K562 (cell line): ENCODE measurements at regions not wholly inside any gene's neighbourhood (a gene's known extent, or its start where the extent isn't known, plus 50 kb on each side); places are given as distances from the start of the nearest gene placed in this dataset.

Experiments
- ATAC-seq: fragments of 200-7000 bp; cut with Tn5 transposase; 3 replicates; pipeline ENCODE4 v1.9.1; 2020; ENCODE audit warnings: moderate library complexity
- BruUV-seq: library from RNA; stranded (reverse); fragments of 400-500 nt; replicated peaks from 2 replicates; lab custom pipeline; 2021; lab: Mats Ljungman, UMichigan
- CTCF ChIA-PET: fragments of 300-600 bp; formaldehyde crosslinking; extraction: SDS; loops from one replicate; lab custom pipeline; 2021; ENCODE audit warnings: low intra/inter-chr PET ratio; lab: Yijun Ruan, JAX
- POLR2A ChIA-PET: fragments of 300-600, 350-650 bp; sonication (Branson Sonifier 250); formaldehyde crosslinking; extraction: SDS; loops from one replicate; lab custom pipeline; 2021; ENCODE audit warnings: antibody characterized with exemption, inconsistent platforms; lab: Yijun Ruan, JAX
- DNase-seq, 4 experiments: peaks; one replicate each; pipeline versions ENCODE4 v3.0.0 to v3.0.0-alpha.2; 2011 to 2018; ENCODE audit warnings: low spot score in 3 of 4, mixed read lengths in 3 of 4; ENCODE audit errors: extremely low read depth in 1 of 4
- FAIRE-seq: peaks from 2 replicates; lab custom pipeline; 2011; peaks lifted over from hg19 to GRCh38; lab: Jason Lieb, UNC
- H2AFZ ChIP-seq: 2 replicates; pipeline ENCODE4 v1.6.0; 2011; ENCODE audit warnings: low read depth, low read length, control low read depth, inconsistent platforms
- H3K27ac ChIP-seq: fragments of 200-600 bp; 3 replicates; pipeline ENCODE4 v1.8.0; 2011; ENCODE audit warnings: low read depth, mild to moderate bottlenecking, control low read depth, inconsistent platforms, low read length, moderate library complexity, mixed read lengths; ENCODE audit errors: extremely low read depth
- H3K27me3 ChIP-seq, 2 experiments: fragments of 300-600 bp in 1 of 2; 2 replicates in 1 of 2; 3 replicates in 1 of 2; pipeline versions ENCODE4 v1.6.0 to v1.8.0; 2011; ENCODE audit warnings: inconsistent platforms in 2 of 2, low read length in 2 of 2, mild to moderate bottlenecking in 1 of 2, mixed read lengths in 1 of 2, moderate library complexity in 1 of 2; ENCODE audit not compliant: control insufficient read depth in 2 of 2, insufficient read depth in 2 of 2
- H3K36me3 ChIP-seq: fragments of 300-600 bp; 3 replicates; pipeline ENCODE4 v1.8.0; 2011; ENCODE audit warnings: mild to moderate bottlenecking, low read length, inconsistent platforms; ENCODE audit not compliant: control insufficient read depth, insufficient read depth
- H3K4me1 ChIP-seq, 2 experiments: fragments of 200-600 bp in 1 of 2; replicated peaks in 1 of 2; 2 replicates in 1 of 2; 3 replicates in 1 of 2; pipeline versions ENCODE4 v1.5.1 to v1.8.0; 2011; ENCODE audit warnings: inconsistent platforms in 2 of 2, low read length in 2 of 2, mild to moderate bottlenecking in 1 of 2, mixed read lengths in 1 of 2, moderate library complexity in 1 of 2; ENCODE audit not compliant: control insufficient read depth in 2 of 2, insufficient read depth in 2 of 2
- H3K4me2 ChIP-seq: 2 replicates; pipeline ENCODE4 v1.6.1; 2011; ENCODE audit warnings: low read length, control low read depth, inconsistent platforms, mixed read lengths; ENCODE audit not compliant: insufficient read depth
- H3K4me3 ChIP-seq: fragments of 200-600 bp; sonication (generic), shearing (Covaris generic); 2 replicates; pipeline ENCODE4 v1.5.1; 2016; ENCODE audit warnings: control low read depth, inconsistent platforms
- H3K79me2 ChIP-seq: fragments of 200-600 bp; 3 replicates; pipeline ENCODE4 v1.8.0; 2011; ENCODE audit warnings: low read length, inconsistent platforms; ENCODE audit not compliant: control insufficient read depth, insufficient read depth
- H3K9ac ChIP-seq, 2 experiments: 2 replicates each; pipeline versions ENCODE4 v1.6.0 to v1.6.1; 2011; ENCODE audit warnings: low read depth in 2 of 2, low read length in 2 of 2, control low read depth in 1 of 2, inconsistent platforms in 1 of 2, mild to moderate bottlenecking in 1 of 2, mixed read lengths in 1 of 2; ENCODE audit not compliant: insufficient read depth in 1 of 2
- H3K9me1 ChIP-seq: one replicate; pipeline ENCODE4 v1.6.0; 2011; ENCODE audit warnings: inconsistent platforms, mild to moderate bottlenecking, low read length, moderate library complexity; ENCODE audit not compliant: control insufficient read depth, insufficient read depth
- H3K9me3 ChIP-seq: replicated peaks from 2 replicates; pipeline ENCODE4 v1.5.1; 2011; ENCODE audit warnings: low read depth, low read length, inconsistent platforms; ENCODE audit not compliant: control insufficient read depth, insufficient read depth
- H4K20me1 ChIP-seq: replicated peaks from 2 replicates; pipeline ENCODE4 v1.6.1; 2011; ENCODE audit warnings: low read length, inconsistent platforms, mixed read lengths; ENCODE audit not compliant: control insufficient read depth, insufficient read depth
- AFF1 ChIP-seq, 2 experiments: fragments of 450-650 bp; IDR thresholded peaks; 2 replicates each; pipeline ENCODE4 v1.6.1; 2018; ENCODE audit warnings: mild to moderate bottlenecking in 2 of 2, low read depth in 1 of 2; ENCODE audit not compliant: partially characterized antibody in 2 of 2
- ESRRB ChIP-seq: fragments of 250-450 bp; sonication (Bioruptor Pico); IDR thresholded peaks from 2 replicates; pipeline ENCODE4 v1.5.0; 2020; ENCODE audit warnings: mild to moderate bottlenecking, moderate library complexity, borderline replicate concordance
- FIP1L1 ChIP-seq: fragments of 200-400 bp; formaldehyde crosslinking; IDR thresholded peaks from 2 replicates; pipeline ENCODE4 v1.6.1; 2018; ENCODE audit warnings: mild to moderate bottlenecking, low read depth, low read length; ENCODE audit not compliant: poor library complexity, severe bottlenecking
- MYC ChIP-seq, 2 experiments: fragments of 250-450 bp in 1 of 2; sonication (Bioruptor Pico) in 1 of 2; IDR thresholded peaks; 2 replicates each; pipeline versions ENCODE4 v1.5.1 to v1.6.1; 2012 to 2021; ENCODE audit warnings: low read depth in 2 of 2, borderline replicate concordance in 1 of 2, improper control_type of control experiment in 1 of 2, low read length in 1 of 2, mild to moderate bottlenecking in 1 of 2, moderate library complexity in 1 of 2
- NFIC ChIP-seq: fragments of 450-650 bp; IDR thresholded peaks from 2 replicates; pipeline ENCODE4 v1.6.1; 2017; ENCODE audit warnings: mild to moderate bottlenecking, inconsistent platforms
- POLR2H ChIP-seq: IDR thresholded peaks from 2 replicates; pipeline ENCODE4 v1.6.1; 2016; ENCODE audit warnings: missing genetic modification characterization, low read depth, mild to moderate bottlenecking, control low read depth, missing compliant biosample characterization, moderate library complexity
- ZNF766 ChIP-seq: fragments of 200-800 bp; sonication (Bioruptor generic); conservative IDR thresholded peaks from 2 replicates; pipeline ENCODE4 v1.6.1; 2016; ENCODE audit warnings: missing genetic modification characterization, missing compliant biosample characterization
- WGBS: fragments of 100-300 bp; shearing (Covaris generic); methylation state at CpG from one replicate; pipeline ENCODE4 v1.1.6; 2016; ENCODE audit warnings: low coverage, mixed read lengths; ENCODE audit not compliant: insufficient coverage; ENCODE audit errors: missing lambda C conversion rate; 5-methylcytosine and 5-hydroxymethylcytosine counted together
- in situ Hi-C: fragments of 300-500 bp; cut with MboI; formaldehyde crosslinking; loops from 4 replicates; pipeline ENCODE4 v1.15.0; 2018; ENCODE audit warnings: inconsistent platforms, mixed read lengths
- intact Hi-C: fragments of 100-400 bp; cut with micrococcal nuclease; formaldehyde crosslinking; loops from 2 replicates; pipeline ENCODE4 v1.14.2; 2022
- TF ChIP-seq, protein P1 (sequence below): fragments of 450-650 bp; formaldehyde crosslinking; IDR thresholded peaks from 2 replicates; pipeline ENCODE4 v1.4.0; 2020; ENCODE audit warnings: mild to moderate bottlenecking, moderate library complexity
- TF ChIP-seq, protein P2 (sequence below): sonication (generic); formaldehyde crosslinking; IDR thresholded peaks from 2 replicates; pipeline ENCODE4 v1.9.0; 2022; ENCODE audit warnings: mild to moderate bottlenecking, missing genetic modification reagents
- TF ChIP-seq, protein P3 (sequence below): fragments of 150-350 bp; conservative IDR thresholded peaks from 2 replicates; pipeline ENCODE4 v1.6.1; 2014; ENCODE audit warnings: low read length
- TF ChIP-seq, protein P4 (sequence below): fragments of 450-650 bp; formaldehyde crosslinking; IDR thresholded peaks from 2 replicates; pipeline ENCODE4 v1.4.0; 2020; ENCODE audit warnings: mild to moderate bottlenecking

- no peaks in the 10 kb centered on the region for H3K79me2 ChIP-seq
- TF ChIP-seq FIP1L1 (no peak), MYC (IDR thresholded peaks at IDR 0.05; ENCODE audit: low read depth, low read length) (no peak), MYC (CRISPR knock-in tag; IDR thresholded peaks at IDR 0.05; ENCODE audit: borderline replicate concordance, low read depth) (no peak), AFF1 (IDR thresholded peaks at IDR 0.05; ENCODE audit: low read depth in 1 of 2, partially characterized antibody in 2 of 2) (no peak), ZNF766 (CRISPR knock-in tag) (no peak), NFIC (no peak), POLR2H (tag) (no peak), ESRRB (CRISPR knock-in tag) (no peak)
- TF ChIP-seq, protein P1, sequence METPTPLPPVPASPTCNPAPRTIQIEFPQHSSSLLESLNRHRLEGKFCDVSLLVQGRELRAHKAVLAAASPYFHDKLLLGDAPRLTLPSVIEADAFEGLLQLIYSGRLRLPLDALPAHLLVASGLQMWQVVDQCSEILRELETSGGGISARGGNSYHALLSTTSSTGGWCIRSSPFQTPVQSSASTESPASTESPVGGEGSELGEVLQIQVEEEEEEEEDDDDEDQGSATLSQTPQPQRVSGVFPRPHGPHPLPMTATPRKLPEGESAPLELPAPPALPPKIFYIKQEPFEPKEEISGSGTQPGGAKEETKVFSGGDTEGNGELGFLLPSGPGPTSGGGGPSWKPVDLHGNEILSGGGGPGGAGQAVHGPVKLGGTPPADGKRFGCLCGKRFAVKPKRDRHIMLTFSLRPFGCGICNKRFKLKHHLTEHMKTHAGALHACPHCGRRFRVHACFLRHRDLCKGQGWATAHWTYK (CRISPR knock-in tag), result no peak
- TF ChIP-seq, protein P2, sequence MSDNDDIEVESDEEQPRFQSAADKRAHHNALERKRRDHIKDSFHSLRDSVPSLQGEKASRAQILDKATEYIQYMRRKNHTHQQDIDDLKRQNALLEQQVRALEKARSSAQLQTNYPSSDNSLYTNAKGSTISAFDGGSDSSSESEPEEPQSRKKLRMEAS (CRISPR knock-in tag), result no peak
- TF ChIP-seq, protein P3, sequence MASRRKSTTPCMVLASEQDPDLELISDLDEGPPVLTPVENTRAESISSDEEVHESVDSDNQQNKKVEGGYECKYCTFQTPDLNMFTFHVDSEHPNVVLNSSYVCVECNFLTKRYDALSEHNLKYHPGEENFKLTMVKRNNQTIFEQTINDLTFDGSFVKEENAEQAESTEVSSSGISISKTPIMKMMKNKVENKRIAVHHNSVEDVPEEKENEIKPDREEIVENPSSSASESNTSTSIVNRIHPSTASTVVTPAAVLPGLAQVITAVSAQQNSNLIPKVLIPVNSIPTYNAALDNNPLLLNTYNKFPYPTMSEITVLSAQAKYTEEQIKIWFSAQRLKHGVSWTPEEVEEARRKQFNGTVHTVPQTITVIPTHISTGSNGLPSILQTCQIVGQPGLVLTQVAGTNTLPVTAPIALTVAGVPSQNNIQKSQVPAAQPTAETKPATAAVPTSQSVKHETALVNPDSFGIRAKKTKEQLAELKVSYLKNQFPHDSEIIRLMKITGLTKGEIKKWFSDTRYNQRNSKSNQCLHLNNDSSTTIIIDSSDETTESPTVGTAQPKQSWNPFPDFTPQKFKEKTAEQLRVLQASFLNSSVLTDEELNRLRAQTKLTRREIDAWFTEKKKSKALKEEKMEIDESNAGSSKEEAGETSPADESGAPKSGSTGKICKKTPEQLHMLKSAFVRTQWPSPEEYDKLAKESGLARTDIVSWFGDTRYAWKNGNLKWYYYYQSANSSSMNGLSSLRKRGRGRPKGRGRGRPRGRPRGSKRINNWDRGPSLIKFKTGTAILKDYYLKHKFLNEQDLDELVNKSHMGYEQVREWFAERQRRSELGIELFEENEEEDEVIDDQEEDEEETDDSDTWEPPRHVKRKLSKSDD, result no peak
- TF ChIP-seq, protein P4, sequence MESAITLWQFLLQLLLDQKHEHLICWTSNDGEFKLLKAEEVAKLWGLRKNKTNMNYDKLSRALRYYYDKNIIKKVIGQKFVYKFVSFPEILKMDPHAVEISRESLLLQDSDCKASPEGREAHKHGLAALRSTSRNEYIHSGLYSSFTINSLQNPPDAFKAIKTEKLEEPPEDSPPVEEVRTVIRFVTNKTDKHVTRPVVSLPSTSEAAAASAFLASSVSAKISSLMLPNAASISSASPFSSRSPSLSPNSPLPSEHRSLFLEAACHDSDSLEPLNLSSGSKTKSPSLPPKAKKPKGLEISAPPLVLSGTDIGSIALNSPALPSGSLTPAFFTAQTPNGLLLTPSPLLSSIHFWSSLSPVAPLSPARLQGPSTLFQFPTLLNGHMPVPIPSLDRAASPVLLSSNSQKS (CRISPR knock-in tag), result no peak
Observed at GRCh38 chrX:99777912-99778311, 632.2 kb downstream of the PCDH19 start.

More at GRCh38 chrX:99777912-99778311, 632.2 kb downstream of the PCDH19 start:
- ChIA-PET POLR2A (no interaction called here), CTCF (no interaction called here)
- no peak for DNase-seq
- no peak for ATAC-seq
- Histone ChIP-seq H4K20me1 (no peaks in the 10 kb centered on the region), H3K9me3 (no peaks in the 10 kb centered on the region), H3K4me1 (no peaks in the 10 kb centered on the region), H3K36me3 (no peaks in the 10 kb centered on the region), H3K4me3 (no peak overlapping the region), H3K27ac (no peak overlapping the region), H3K9ac (no peak overlapping the region), H3K4me2 (no peak overlapping the region), H3K9me1 (no peaks in the 10 kb centered on the region), H2AFZ (no peak overlapping the region), H3K27me3 (no peaks in the 10 kb centered on the region)
- intact Hi-C loops (no loop called here), in situ Hi-C loops (no loop called here)
- no TSS peak for BruUV-seq
- no peak for FAIRE-seq
- 0% methylated on average over 1 of the region's 1 CpG for WGBS
